Choroid plexus epithelial cell (primary cell): ENCODE measurements at regions not wholly inside any gene's neighbourhood (a gene's known extent, or its start where the extent isn't known, plus 50 kb on each side); places are given as distances from the start of the nearest gene placed in this dataset.
"Not testable (repeated sequence)": the region's sequence is repeated elsewhere in the genome, so short reads cannot be mapped to it uniquely, and the experiment has no call there.

Experiments
- DNase-seq: peaks from one replicate; pipeline ENCODE4 v3.0.0-alpha.2; 2010; ENCODE audit warnings: low read depth
- H3K4me3 ChIP-seq: 2 replicates; pipeline ENCODE4 v1.5.1; 2011; ENCODE audit warnings: low read depth, mild to moderate bottlenecking, control low read depth, low read length, moderate library complexity
- TF ChIP-seq, protein P1 (sequence below): conservative IDR thresholded peaks from 2 replicates; pipeline ENCODE4 v1.5.1; 2011; ENCODE audit warnings: low read depth, mild to moderate bottlenecking, control low read depth, inconsistent platforms, low read length, moderate library complexity

DNA sequence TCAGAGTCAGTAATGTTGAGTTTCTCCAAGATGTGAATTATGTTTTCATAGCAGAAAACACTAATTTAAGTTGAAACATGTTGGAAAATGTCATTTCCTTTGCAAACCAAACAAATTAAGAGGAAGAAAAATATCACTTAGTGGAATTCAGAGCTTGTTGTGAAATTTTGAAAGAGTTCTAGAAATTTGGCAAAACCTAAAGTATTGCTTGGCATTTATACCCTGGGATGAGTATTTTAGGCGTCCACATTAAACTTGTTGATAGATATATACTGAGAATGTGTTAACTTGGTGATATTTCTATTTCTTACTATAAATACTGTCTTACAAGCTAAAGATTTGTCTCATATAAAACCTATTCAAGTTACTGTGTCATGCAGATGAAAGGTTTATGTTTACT is 335.2 kb downstream of the NSUN3 start:
- TF ChIP-seq, protein P1, sequence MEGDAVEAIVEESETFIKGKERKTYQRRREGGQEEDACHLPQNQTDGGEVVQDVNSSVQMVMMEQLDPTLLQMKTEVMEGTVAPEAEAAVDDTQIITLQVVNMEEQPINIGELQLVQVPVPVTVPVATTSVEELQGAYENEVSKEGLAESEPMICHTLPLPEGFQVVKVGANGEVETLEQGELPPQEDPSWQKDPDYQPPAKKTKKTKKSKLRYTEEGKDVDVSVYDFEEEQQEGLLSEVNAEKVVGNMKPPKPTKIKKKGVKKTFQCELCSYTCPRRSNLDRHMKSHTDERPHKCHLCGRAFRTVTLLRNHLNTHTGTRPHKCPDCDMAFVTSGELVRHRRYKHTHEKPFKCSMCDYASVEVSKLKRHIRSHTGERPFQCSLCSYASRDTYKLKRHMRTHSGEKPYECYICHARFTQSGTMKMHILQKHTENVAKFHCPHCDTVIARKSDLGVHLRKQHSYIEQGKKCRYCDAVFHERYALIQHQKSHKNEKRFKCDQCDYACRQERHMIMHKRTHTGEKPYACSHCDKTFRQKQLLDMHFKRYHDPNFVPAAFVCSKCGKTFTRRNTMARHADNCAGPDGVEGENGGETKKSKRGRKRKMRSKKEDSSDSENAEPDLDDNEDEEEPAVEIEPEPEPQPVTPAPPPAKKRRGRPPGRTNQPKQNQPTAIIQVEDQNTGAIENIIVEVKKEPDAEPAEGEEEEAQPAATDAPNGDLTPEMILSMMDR: no peak
- DNase-seq: no peak
- no peak overlapping the region for H3K4me3 ChIP-seq

DNA sequence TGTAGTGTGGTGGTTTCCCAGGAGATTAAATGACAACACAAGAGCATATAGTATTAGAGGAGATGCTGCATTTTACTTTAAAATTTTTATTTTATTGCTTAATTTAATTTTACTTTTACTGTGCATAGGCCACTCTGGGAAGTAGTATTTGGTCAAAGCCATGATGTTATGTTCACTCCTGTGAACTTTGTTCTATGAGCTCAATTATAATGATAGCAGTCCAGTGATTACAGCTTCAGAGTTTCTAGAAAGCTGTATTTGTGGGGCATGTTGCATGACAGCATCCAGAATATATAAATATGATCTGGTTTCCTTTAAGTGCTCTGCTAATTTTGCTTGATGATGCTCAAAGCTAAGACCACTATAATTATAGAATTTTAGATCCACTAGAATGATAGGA is 338.6 kb downstream of the NSUN3 start:
- H3K4me3 ChIP-seq: no peak overlapping the region
- TF ChIP-seq, protein P1: no peak
- DNase-seq: no peak

DNA sequence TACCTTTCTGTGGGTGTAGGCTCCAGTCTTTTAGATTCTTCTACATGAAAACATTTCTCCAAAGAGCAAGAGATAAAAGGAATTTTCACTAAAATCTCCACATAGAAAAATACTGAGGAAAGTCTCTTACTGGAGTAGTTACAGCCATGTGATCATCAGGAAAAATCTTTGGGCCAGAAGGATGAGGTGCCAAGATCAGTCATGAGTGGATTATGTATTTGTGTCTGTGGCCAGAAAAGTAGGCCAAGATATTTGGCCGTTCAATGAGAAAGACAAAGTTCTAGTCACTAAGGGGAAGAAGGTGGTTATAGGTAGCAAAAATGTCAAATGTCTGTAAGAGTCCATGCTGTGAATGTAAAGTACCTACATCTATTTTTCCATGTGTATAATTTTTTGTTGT is 339.3 kb downstream of the NSUN3 start:
- TF ChIP-seq, protein P1: no peak
- DNase-seq: no peak
- no peak overlapping the region for H3K4me3 ChIP-seq

DNA sequence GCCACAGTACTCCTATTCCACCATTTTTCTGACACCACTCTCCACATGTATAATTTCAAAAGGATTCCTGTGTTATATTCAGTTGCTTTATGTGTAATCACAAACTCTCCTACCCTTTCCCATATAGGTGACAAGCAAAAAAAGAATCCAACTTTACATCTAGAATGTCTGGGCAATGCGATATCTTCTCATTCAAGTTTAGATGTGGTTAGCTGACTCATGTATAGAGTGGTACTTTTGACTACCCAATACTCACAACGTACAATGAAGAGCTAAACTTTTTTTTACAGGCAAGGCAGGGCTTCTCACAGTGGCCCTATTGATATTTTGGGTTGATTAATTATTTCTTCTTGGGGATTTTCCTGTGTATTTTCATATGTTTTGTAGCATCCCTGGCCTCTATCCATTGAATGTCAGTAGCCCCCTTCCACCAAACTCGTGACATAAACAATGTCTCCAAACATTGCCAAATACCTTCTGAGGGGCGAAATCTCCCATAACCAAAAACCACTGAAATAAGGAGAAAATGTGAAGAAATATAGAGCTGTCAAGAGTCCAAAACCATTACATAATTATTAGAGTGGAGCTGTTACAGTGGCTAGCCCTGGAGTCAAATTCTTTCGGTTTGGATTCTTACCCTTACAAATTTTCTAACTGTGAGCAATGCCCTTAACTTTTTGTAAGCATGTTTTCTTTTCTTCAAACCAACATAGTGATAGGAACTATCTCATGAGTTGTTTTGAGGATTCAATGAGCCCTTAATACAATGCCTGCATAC is 342.6 kb downstream of the NSUN3 start:
- DNase-seq: peak; percentile 73
- no peak overlapping the region for H3K4me3 ChIP-seq
- TF ChIP-seq, protein P1: no peak

DNA sequence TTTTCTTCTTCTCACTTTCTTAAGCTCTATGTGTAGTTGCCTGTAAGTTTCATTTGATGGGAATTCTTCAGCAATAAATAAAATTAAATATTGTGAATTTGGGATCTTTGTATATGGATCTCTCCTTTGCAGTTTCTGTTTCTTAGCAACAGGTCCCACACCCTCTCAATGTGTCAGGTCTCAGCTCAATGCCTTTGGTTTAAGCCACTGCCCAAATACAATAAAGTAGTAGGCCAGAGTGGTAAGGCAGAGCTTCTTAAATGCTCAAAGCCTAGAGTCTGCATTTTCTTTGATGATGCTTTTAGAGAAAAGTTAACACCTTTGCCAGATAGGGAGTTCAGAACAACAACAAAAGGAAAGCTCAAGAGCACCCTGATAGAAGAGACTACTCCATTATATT is 343.7 kb downstream of the NSUN3 start:
- TF ChIP-seq, protein P1: no peak

DNA sequence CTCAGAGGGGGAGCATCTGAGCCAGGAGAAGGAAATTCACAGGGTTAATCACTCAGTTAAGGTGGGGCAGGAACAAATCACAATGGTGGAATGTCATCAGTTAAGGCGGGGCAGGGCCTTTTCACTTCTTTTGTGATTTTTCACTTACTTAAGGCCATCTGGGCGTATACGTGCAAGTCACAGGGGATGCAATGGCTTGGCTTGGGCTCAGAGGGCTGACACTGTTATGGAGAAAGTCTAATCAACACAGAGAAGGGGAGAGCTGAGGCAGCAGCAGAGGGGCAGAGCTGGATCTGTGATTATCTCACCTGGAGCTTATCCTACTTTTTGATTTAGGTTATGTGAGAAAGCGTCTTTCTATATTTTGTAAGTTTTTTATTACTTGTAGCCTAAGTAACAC is 350.1 kb downstream of the NSUN3 start:
- not testable (repeated sequence) for DNase-seq, H3K4me3 ChIP-seq

More for the DNA sequence above, 343.7 kb downstream of the NSUN3 start:
- DNase-seq: no peak
- no peak overlapping the region for H3K4me3 ChIP-seq

DNA sequence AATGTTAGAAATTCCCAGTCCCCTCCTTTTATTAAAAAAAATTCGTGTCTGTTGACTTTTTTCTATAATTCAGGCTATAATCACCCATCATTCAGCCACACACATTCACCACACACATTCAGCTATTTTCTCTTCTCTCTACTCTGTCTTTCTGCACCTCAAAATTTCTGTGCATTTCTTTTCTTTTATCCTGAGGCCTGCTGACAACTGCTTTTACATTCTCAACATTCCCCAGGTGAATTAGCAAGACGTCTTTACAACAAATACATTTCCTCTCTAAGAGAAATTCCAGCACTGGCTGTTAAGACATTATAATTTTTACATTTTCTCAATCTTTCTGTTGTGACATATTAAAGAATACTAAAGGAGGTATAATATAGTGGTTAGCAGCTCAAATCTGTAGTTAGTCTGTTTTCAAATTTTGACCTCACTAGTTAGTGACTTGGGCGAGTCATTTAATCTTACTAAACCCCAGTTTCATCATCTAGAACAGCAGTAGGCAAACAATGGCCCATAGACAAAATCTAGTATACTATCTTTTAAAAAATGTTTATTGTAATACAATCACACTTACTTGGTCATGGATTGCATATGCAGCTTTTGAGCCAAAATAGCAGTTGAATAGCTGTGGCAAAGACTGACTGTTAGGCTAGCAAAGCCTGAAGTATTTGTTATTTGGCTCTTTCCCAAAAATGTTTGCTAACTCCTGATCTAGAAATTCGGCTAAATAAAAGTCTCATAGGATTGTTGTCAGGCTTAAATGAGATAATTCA is 350.7 kb downstream of the NSUN3 start:
- TF ChIP-seq, protein P1: no peak
- DNase-seq: peak; percentile 94
- no peak overlapping the region for H3K4me3 ChIP-seq
